ENCODE measurements at regions not wholly inside any gene's neighbourhood (a gene's known extent, or its start where the extent isn't known, plus 50 kb on each side); places are given as distances from the start of the nearest gene placed in this dataset.

DNA sequence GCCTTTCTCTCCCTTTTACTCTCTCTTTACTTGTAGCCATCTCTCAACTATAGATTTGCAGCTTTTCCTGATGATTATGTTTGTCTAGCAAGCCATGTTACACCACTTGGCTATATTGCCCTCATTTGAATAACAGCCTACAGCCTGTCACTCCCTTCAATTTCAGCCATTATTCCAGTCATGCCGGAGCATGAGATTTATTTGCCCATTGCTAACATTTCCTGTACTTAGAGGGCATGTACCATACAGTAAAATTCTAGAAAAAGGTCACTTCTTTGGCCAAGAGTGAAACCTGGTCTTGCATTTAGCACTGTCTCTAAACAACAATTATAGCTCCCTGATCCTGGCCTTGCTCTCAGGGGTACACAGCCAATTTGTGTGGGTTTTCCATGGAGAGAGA, 221.7 kb upstream of the TMC3 start:
- no peak for DNase-seq (ENCODE audit: low read depth)
- TF ChIP-seq POLR2A (IDR thresholded peaks at IDR 0.05; ENCODE audit: extremely low read depth, insufficient read length) (no peak), MYC (IDR thresholded peaks at IDR 0.05; ENCODE audit: low read depth, low read length) (no peak), MAX (IDR thresholded peaks at IDR 0.05; ENCODE audit: low read depth, low read length) (no peak), CTCF (IDR thresholded peaks at IDR 0.05; ENCODE audit: low read depth, low read length) (no peak)

DNA sequence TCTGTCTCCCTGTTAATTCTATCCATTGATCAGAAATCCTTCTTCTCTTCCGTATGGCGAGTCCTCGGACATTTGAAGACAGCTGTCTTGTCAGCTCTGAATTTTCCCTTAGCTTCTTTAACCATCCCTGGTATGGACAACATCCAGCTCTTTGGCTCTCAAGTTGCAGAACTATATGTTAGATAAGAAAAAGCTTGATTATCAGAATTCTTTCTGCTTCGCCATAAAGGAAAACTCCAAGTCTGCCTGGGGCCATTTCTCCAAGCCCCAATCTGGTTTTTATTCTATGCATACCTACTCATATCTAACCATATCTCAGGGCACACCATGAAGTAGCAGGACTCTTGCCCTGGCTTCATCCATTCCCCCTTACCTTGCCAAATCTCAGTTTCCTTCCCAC, 215.7 kb upstream of the TMC3 start:
- TF ChIP-seq MYC (IDR thresholded peaks at IDR 0.05; ENCODE audit: low read depth, low read length) (no peak), CTCF (IDR thresholded peaks at IDR 0.05; ENCODE audit: low read depth, low read length) (no peak), MAX (IDR thresholded peaks at IDR 0.05; ENCODE audit: low read depth, low read length) (no peak), POLR2A (IDR thresholded peaks at IDR 0.05; ENCODE audit: extremely low read depth, insufficient read length) (no peak)
- DNase-seq (ENCODE audit: low read depth): no peak
- H3K4me3 ChIP-seq (ENCODE audit: low read depth, low read length): no peak overlapping the region

More for the DNA sequence above, 221.7 kb upstream of the TMC3 start:
- H3K4me3 ChIP-seq (ENCODE audit: low read depth, low read length): no peak overlapping the region

GRCh38 chr15:81575436-81576123, 201.6 kb upstream of the TMC3 start:
- TF ChIP-seq POLR2A (IDR thresholded peaks at IDR 0.05; ENCODE audit: extremely low read depth, insufficient read length) (no peak), MAX (IDR thresholded peaks at IDR 0.05; ENCODE audit: low read depth, low read length) (no peak), MYC (IDR thresholded peaks at IDR 0.05; ENCODE audit: low read depth, low read length) (no peak)
- DNase-seq (ENCODE audit: low read depth): no peak
- no peak overlapping the region for H3K4me3 ChIP-seq (ENCODE audit: low read depth, low read length)

GRCh38 chr15:81573098-81573746, 199.2 kb upstream of the TMC3 start:
- DNase-seq (ENCODE audit: low read depth): no peak
- H3K4me3 ChIP-seq (ENCODE audit: low read depth, low read length): no peak overlapping the region
- TF ChIP-seq POLR2A (IDR thresholded peaks at IDR 0.05; ENCODE audit: extremely low read depth, insufficient read length) (no peak), CTCF (IDR thresholded peaks at IDR 0.05; ENCODE audit: low read depth, low read length) (no peak), MYC (IDR thresholded peaks at IDR 0.05; ENCODE audit: low read depth, low read length) (no peak)

DNA sequence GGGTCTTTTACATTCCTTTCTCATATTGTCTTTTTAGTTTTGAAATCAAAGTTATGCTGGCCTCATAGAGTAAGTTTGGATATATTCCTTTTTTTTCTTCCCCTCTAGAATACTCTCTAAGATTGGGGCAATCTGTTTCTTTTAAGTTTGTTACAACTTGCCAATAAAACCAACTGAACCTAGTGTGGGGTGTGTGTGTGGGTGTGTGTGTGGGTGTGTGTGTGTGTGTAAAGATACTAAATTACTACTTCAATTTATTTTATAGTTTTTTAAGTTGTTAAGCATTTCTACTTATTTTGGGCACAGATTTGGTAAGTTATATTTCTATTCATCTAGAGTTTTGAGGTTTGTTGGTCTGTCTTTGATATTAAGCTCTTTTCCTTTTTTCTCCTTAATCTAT, 198.2 kb upstream of the TMC3 start:
- no peak for TF ChIP-seq CTCF (IDR thresholded peaks at IDR 0.05; ENCODE audit: low read depth, low read length)
- DNase-seq (ENCODE audit: low read depth): no peak
- no peak overlapping the region for H3K4me3 ChIP-seq (ENCODE audit: low read depth, low read length)

GRCh38 chr15:81569286-81570080, 195.5 kb upstream of the TMC3 start:
- DNase-seq (ENCODE audit: low read depth): no peak
- no peak overlapping the region for H3K4me3 ChIP-seq (ENCODE audit: low read depth, low read length)
- no peak for TF ChIP-seq POLR2A (IDR thresholded peaks at IDR 0.05; ENCODE audit: extremely low read depth, insufficient read length)
- TF ChIP-seq MAX (IDR thresholded peaks at IDR 0.05; ENCODE audit: low read depth, low read length): no peak
- TF ChIP-seq MYC (IDR thresholded peaks at IDR 0.05; ENCODE audit: low read depth, low read length): no peak
- no peak for TF ChIP-seq CTCF (IDR thresholded peaks at IDR 0.05; ENCODE audit: low read depth, low read length)

Measured in NB4 (cell line).